HCT116 (cell line): ENCODE measurements at regions not wholly inside any gene's neighbourhood (a gene's known extent, or its start where the extent isn't known, plus 50 kb on each side); places are given as distances from the start of the nearest gene placed in this dataset.

Experiments used
- ATAC-seq: fragments of 200-7000 bp; cut with Tn5 transposase; 2 replicates; pipeline ENCODE4 v1.9.1; 2020; ENCODE audit warnings: mild to moderate bottlenecking, moderate library complexity
- BruUV-seq: library from RNA; stranded (reverse); fragments of 400-500 nt; replicated peaks from 2 replicates; lab custom pipeline; 2021; lab: Mats Ljungman, UMichigan
- CTCF ChIA-PET: fragments of 300-600 bp; sonication (Branson Sonifier 250); formaldehyde crosslinking; loops from one replicate; lab custom pipeline; 2021; ENCODE audit warnings: antibody characterized with exemption; lab: Charles Lee
- POLR2A ChIA-PET: fragments of 300-600, 350-600 bp; sonication (Branson Sonifier 250); formaldehyde crosslinking; loops from one replicate; lab custom pipeline; 2021; ENCODE audit warnings: antibody characterized with exemption; lab: Charles Lee
- RAD21 ChIA-PET, 2 experiments: fragments of 300-600 bp; sonication (Branson Sonifier 250); formaldehyde crosslinking; loops; one replicate each; lab custom pipeline; 2023; ENCODE audit warnings: low total read pairs in 2 of 2; ENCODE audit not compliant: uncharacterized antibody in 2 of 2, unreplicated experiment in 2 of 2, low non-redundant PET in 1 of 2; lab: Charles Lee
- DNase-seq: peaks from one replicate; pipeline ENCODE4 v3.0.0-alpha.2; 2010; ENCODE audit warnings: low read depth, low spot score
- H2AFZ ChIP-seq: fragments of 200-600 bp; shearing (Covaris generic), sonication (generic); 2 replicates; pipeline ENCODE4 v1.6.1; 2017; ENCODE audit warnings: low read depth, mixed run types, mixed read lengths, antibody characterized with exemption, low read length; ENCODE audit not compliant: poor library complexity, severe bottlenecking
- H3K27ac ChIP-seq: 2 replicates; pipeline ENCODE4 v1.5.1; 2012; ENCODE audit warnings: low read depth, low read length
- H3K27me3 ChIP-seq: fragments of 200-600 bp; sonication (generic); 2 replicates; pipeline ENCODE4 v1.6.1; 2016; ENCODE audit warnings: mixed run types, low read length, mixed read lengths; ENCODE audit not compliant: insufficient read depth
- H3K36me3 ChIP-seq, 2 experiments: fragments of 200-500 bp in 1 of 2; fragments of 200-600 bp in 1 of 2; sonication (Bioruptor generic) in 1 of 2; sonication (generic) in 1 of 2; 2 replicates each; pipeline versions ENCODE4 v1.5.1 to v1.6.1; 2014 to 2016; ENCODE audit warnings: low read length in 2 of 2, inconsistent platforms in 1 of 2, mixed read lengths in 1 of 2, mixed run types in 1 of 2; ENCODE audit not compliant: insufficient read depth in 2 of 2, control insufficient read depth in 1 of 2
- H3K4me1 ChIP-seq, 2 experiments: fragments of 200-600 bp in 1 of 2; sonication (generic) in 1 of 2; 2 replicates each; pipeline versions ENCODE4 v1.5.1 to v1.6.1; 2012 to 2017; ENCODE audit warnings: low read length in 2 of 2, inconsistent platforms in 1 of 2, mild to moderate bottlenecking in 1 of 2, mixed read lengths in 1 of 2, mixed run types in 1 of 2, moderate library complexity in 1 of 2; ENCODE audit not compliant: insufficient read depth in 2 of 2, control insufficient read depth in 1 of 2
- H3K4me2 ChIP-seq: fragments of 200-600 bp; sonication (generic); 2 replicates; pipeline ENCODE4 v1.6.1; 2017; ENCODE audit warnings: mixed run types, low read length, mixed read lengths
- H3K4me3 ChIP-seq, 2 experiments: fragments of 200-600 bp in 1 of 2; sonication (generic) in 1 of 2; replicated peaks in 1 of 2; 2 replicates each; pipeline ENCODE4 v1.5.1; 2011 to 2016; ENCODE audit warnings: low read length in 2 of 2, control low read depth in 1 of 2, low read depth in 1 of 2, mild to moderate bottlenecking in 1 of 2, mixed read lengths in 1 of 2, mixed run types in 1 of 2
- H3K79me2 ChIP-seq: fragments of 200-600 bp; sonication (generic); 2 replicates; pipeline ENCODE4 v1.6.1; 2017; ENCODE audit warnings: mild to moderate bottlenecking, mixed run types, low read length, moderate library complexity, mixed read lengths; ENCODE audit not compliant: insufficient read depth
- H3K9ac ChIP-seq: fragments of 200-600 bp; sonication (generic); 2 replicates; pipeline ENCODE4 v1.6.1; 2016; ENCODE audit warnings: low read length, mixed read lengths
- H3K9me2 ChIP-seq: fragments of 200-600 bp; sonication (generic), shearing (Covaris generic); 2 replicates; pipeline ENCODE4 v1.6.1; 2017; ENCODE audit warnings: mixed run types, mild to moderate bottlenecking, moderate library complexity; ENCODE audit not compliant: insufficient read depth
- H3K9me3 ChIP-seq, 2 experiments: fragments of 200-500 bp in 1 of 2; fragments of 200-600 bp in 1 of 2; sonication (Bioruptor generic) in 1 of 2; sonication (generic) in 1 of 2; 2 replicates each; pipeline ENCODE4 v1.6.1; 2014 to 2017; ENCODE audit warnings: low read length in 2 of 2, mixed read lengths in 2 of 2, inconsistent platforms in 1 of 2, low read depth in 1 of 2, mild to moderate bottlenecking in 1 of 2, mixed run types in 1 of 2, moderate library complexity in 1 of 2; ENCODE audit not compliant: control insufficient read depth in 1 of 2, insufficient read depth in 1 of 2
- H4K20me1 ChIP-seq: fragments of 200-600 bp; sonication (generic), shearing (Covaris generic); 2 replicates; pipeline ENCODE4 v1.6.1; 2017; ENCODE audit warnings: mixed run types, mild to moderate bottlenecking, moderate library complexity; ENCODE audit not compliant: insufficient read depth
- CBX3 ChIP-seq: IDR thresholded peaks from 2 replicates; pipeline ENCODE4 v1.6.1; 2012; ENCODE audit warnings: low read depth
- CEBPB ChIP-seq: IDR thresholded peaks from 2 replicates; pipeline ENCODE4 v1.6.1; 2012; ENCODE audit warnings: low read depth
- EGR1 ChIP-seq: IDR thresholded peaks from 2 replicates; pipeline ENCODE4 v1.6.1; 2012; ENCODE audit warnings: low read depth
- ELF1 ChIP-seq: IDR thresholded peaks from 2 replicates; pipeline ENCODE4 v1.6.1; 2012; ENCODE audit warnings: low read depth, borderline replicate concordance
- EZH2 ChIP-seq: fragments of 200-600 bp; sonication (generic); IDR thresholded peaks from 2 replicates; pipeline ENCODE4 v1.6.1; 2017; ENCODE audit warnings: antibody characterized with exemption, mixed run types
- EZH2phosphoT487 ChIP-seq: fragments of 200-600 bp; IDR thresholded peaks from 2 replicates; pipeline ENCODE4 v1.6.1; 2018; ENCODE audit warnings: antibody characterized with exemption, borderline replicate concordance
- FOSL1 ChIP-seq: IDR thresholded peaks from 2 replicates; pipeline ENCODE4 v1.6.1; 2012; ENCODE audit warnings: low read depth
- JUND ChIP-seq: IDR thresholded peaks from 2 replicates; pipeline ENCODE4 v1.6.1; 2012
- MAX ChIP-seq: IDR thresholded peaks from 2 replicates; pipeline ENCODE4 v1.6.1; 2012
- POLR2AphosphoS5 ChIP-seq: IDR thresholded peaks from 2 replicates; pipeline ENCODE4 v1.6.1; 2011; ENCODE audit warnings: mild to moderate bottlenecking, low read depth, low read length, moderate library complexity
- RAD21 ChIP-seq: IDR thresholded peaks from 2 replicates; pipeline ENCODE4 v1.6.1; 2012; ENCODE audit warnings: low read depth, mild to moderate bottlenecking
- SIN3A ChIP-seq: IDR thresholded peaks from 2 replicates; pipeline ENCODE4 v1.6.1; 2012; ENCODE audit warnings: low read depth
- SP1 ChIP-seq: IDR thresholded peaks from 2 replicates; pipeline ENCODE4 v1.6.1; 2012; ENCODE audit warnings: low read depth
- SRF ChIP-seq: IDR thresholded peaks from 2 replicates; pipeline ENCODE4 v1.6.1; 2012; ENCODE audit warnings: low read depth
- TCF7L2 ChIP-seq: IDR thresholded peaks from 2 replicates; pipeline ENCODE4 v1.7.0; 2011; ENCODE audit warnings: borderline replicate concordance, inconsistent platforms; ENCODE audit not compliant: insufficient read depth, insufficient read length; ENCODE audit errors: extremely low read depth
- YY1 ChIP-seq: IDR thresholded peaks from 2 replicates; pipeline ENCODE4 v1.6.1; 2011; ENCODE audit warnings: low read length, low read depth, moderate library complexity, mild to moderate bottlenecking; ENCODE audit not compliant: insufficient replicate concordance; ENCODE audit errors: extremely low read depth
- ZBTB33 ChIP-seq: IDR thresholded peaks from 2 replicates; pipeline ENCODE4 v1.6.1; 2011; ENCODE audit warnings: mild to moderate bottlenecking, low read length, moderate library complexity; ENCODE audit not compliant: insufficient replicate concordance; ENCODE audit errors: extremely low read depth
- ZFX ChIP-seq: fragments of 450-650 bp; IDR thresholded peaks from 2 replicates; pipeline ENCODE4 v1.6.1; 2017
- ZNF274 ChIP-seq: fragments of 200-500 bp; sonication (Bioruptor generic); IDR thresholded peaks from 2 replicates; pipeline ENCODE4 v1.6.1; 2014; ENCODE audit warnings: mild to moderate bottlenecking, low read depth, low read length, inconsistent platforms
- intact Hi-C: fragments of 100-400 bp; cut with micrococcal nuclease; formaldehyde crosslinking; loops from 2 replicates; pipeline ENCODE4 v1.10.0; 2022
- TF ChIP-seq, protein P1 (sequence below): IDR thresholded peaks from 2 replicates; pipeline ENCODE4 v1.6.1; 2012

DNA sequence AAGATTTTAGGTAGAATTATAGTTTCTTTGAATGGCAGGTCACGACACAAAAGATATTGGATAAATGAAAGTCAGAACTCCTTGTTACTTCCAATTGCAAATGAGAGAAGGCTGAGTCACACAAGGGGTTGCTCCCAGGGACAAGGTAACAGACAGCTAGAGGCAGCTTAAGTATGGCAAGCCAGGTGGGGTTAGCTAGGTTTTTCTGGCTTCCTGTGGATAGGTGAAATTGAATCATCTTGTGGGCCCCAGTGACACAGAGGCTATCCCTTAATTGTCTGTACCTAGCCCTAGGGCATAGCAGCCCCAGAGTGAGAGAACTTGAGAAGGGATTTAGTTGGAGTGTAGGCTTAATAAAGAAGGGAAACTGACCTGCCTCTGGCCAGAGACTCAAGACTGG, 407.7 kb upstream of the SLC8A1 start:
- ChIA-PET POLR2A (no interaction called here), RAD21 (no interaction called here), CTCF (no interaction called here)
- H3K4me3 ChIP-seq, result no peak overlapping the region
- H3K9me2 ChIP-seq, result no peaks in the 10 kb centered on the region
- ATAC-seq (no peak), DNase-seq (no peak)
- H3K27ac ChIP-seq, result no peak overlapping the region
- no peaks in the 10 kb centered on the region; a peak in 1 of 4 replicates for H3K9me3 ChIP-seq
- no peaks in the 10 kb centered on the region for H3K36me3 ChIP-seq
- no peak for TF ChIP-seq ZNF274
- no peak for TF ChIP-seq SP1
- TF ChIP-seq EZH2phosphoT487, result no peak
- no peak for TF ChIP-seq MAX
- H3K9ac ChIP-seq, result no peak overlapping the region
- H4K20me1 ChIP-seq, result no peaks in the 10 kb centered on the region
- no peak overlapping the region for H2AFZ ChIP-seq
- no peak overlapping the region for H3K4me2 ChIP-seq
- intact Hi-C loops, result no loop called here
- H3K79me2 ChIP-seq, result no peaks in the 10 kb centered on the region
- BruUV-seq, result no TSS peak
- no peaks in the 10 kb centered on the region for H3K4me1 ChIP-seq
- H3K27me3 ChIP-seq, result no peaks in the 10 kb centered on the region

DNA sequence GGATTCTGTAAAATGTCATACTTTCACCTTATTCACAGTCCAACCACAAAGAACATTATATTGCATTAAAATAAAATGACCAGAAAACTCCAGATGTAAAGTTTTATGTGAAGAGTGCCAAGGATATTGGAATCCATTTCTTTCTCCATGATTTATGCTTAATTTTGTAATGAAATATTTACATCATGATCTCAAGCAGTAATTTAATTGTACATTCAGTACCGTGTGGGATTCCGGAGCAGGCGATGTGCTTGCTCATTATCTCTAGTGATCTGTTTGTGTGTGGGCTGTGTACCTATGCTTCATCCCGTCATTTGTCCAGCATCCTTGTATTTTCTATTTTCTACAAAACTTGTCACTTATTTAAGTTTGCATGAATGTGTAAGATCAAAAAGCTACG, 415.9 kb upstream of the SLC8A1 start:
- Histone ChIP-seq H3K4me1 (no peaks in the 10 kb centered on the region), H3K9ac (no peak overlapping the region), H3K4me3 (no peak overlapping the region), H3K36me3 (no peaks in the 10 kb centered on the region), H3K79me2 (no peaks in the 10 kb centered on the region), H4K20me1 (no peaks in the 10 kb centered on the region), H3K9me3 (no peaks in the 10 kb centered on the region; a peak in 1 of 4 replicates), H3K9me2 (no peaks in the 10 kb centered on the region), H3K4me2 (no peak overlapping the region), H3K27ac (no peak overlapping the region), H2AFZ (no peak overlapping the region), H3K27me3 (no peaks in the 10 kb centered on the region)
- ChIA-PET CTCF (no interaction called here), RAD21 (no interaction called here), POLR2A (no interaction called here)
- DNase-seq (no peak), ATAC-seq (no peak)
- TF ChIP-seq RAD21, result no peak
- no peak for TF ChIP-seq CBX3
- no peak for TF ChIP-seq EGR1
- no peak for TF ChIP-seq SRF
- no peak for TF ChIP-seq MAX
- no peak for TF ChIP-seq CEBPB
- no peak for TF ChIP-seq TCF7L2
- TF ChIP-seq, protein P1, sequence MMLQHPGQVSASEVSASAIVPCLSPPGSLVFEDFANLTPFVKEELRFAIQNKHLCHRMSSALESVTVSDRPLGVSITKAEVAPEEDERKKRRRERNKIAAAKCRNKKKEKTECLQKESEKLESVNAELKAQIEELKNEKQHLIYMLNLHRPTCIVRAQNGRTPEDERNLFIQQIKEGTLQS, result no peak
- no peak for TF ChIP-seq EZH2phosphoT487
- no peak for TF ChIP-seq SP1
- TF ChIP-seq ELF1, result no peak
- TF ChIP-seq POLR2AphosphoS5, result no peak
- TF ChIP-seq ZBTB33, result no peak
- TF ChIP-seq JUND, result no peak
- no peak for TF ChIP-seq EZH2
- TF ChIP-seq ZNF274, result no peak
- TF ChIP-seq SIN3A, result no peak
- no peak for TF ChIP-seq FOSL1
- no peak for TF ChIP-seq YY1
- no peak for TF ChIP-seq ZFX
- intact Hi-C loops, result no loop called here
- no TSS peak for BruUV-seq
